ENCODE measurements at regions not wholly inside any gene's neighbourhood (a gene's known extent, or its start where the extent isn't known, plus 50 kb on each side); places are given as distances from the start of the nearest gene placed in this dataset.

DNA sequence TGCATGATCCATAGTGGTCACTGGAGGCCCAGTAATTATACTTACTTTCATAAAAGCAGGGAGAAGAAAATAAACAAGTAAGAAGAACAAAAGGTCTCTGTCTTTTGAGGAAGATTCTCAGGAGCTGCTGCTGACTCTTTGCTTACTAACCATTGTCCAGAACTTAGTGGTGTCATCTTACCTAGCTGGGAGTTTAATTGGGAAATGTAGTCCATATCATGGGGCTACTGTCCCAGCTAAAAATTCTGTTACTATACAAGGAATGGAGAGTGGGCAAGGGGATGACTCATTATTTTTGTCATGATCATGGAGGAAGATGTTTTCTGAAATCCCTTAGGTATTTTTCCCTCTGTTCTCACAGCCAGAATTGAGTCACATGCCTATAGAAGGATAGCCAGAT, 639.3 kb downstream of the MTRR start:
- no peak for DNase-seq
- TF ChIP-seq, protein P1, sequence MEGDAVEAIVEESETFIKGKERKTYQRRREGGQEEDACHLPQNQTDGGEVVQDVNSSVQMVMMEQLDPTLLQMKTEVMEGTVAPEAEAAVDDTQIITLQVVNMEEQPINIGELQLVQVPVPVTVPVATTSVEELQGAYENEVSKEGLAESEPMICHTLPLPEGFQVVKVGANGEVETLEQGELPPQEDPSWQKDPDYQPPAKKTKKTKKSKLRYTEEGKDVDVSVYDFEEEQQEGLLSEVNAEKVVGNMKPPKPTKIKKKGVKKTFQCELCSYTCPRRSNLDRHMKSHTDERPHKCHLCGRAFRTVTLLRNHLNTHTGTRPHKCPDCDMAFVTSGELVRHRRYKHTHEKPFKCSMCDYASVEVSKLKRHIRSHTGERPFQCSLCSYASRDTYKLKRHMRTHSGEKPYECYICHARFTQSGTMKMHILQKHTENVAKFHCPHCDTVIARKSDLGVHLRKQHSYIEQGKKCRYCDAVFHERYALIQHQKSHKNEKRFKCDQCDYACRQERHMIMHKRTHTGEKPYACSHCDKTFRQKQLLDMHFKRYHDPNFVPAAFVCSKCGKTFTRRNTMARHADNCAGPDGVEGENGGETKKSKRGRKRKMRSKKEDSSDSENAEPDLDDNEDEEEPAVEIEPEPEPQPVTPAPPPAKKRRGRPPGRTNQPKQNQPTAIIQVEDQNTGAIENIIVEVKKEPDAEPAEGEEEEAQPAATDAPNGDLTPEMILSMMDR (IDR thresholded peaks at IDR 0.05; ENCODE audit: low read depth, low read length) = no peak
- H3K36me3 ChIP-seq = no peaks in the 10 kb centered on the region

DNA sequence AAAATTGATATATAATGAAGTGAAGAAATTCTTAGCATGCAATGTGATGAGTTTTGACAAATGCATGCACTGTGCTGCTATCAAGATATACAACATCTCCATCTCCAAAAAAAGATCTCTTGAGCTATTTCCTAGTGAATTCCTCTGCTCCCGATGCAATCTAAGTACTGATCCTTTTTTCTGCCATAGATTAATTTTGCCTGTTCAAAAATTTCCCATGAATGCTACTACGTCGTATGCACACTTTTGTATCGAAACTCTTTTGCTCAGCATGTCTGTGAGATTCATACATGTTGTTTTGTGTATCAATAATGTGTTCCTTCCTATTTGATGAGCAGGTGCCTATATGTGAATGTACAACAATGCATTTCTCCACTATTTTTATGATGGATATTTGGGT, 647.4 kb downstream of the MTRR start:
- H3K4me1 ChIP-seq = no peaks in the 10 kb centered on the region
- no peaks in the 10 kb centered on the region for H3K36me3 ChIP-seq
- H3K4me3 ChIP-seq (ENCODE audit: low read depth, low read length) = no peak overlapping the region
- H3K9me3 ChIP-seq = no peaks in the 10 kb centered on the region
- DNase-seq = no peak
- no peaks in the 10 kb centered on the region for H3K27me3 ChIP-seq
- TF ChIP-seq, protein P1 (IDR thresholded peaks at IDR 0.05; ENCODE audit: low read depth, low read length) = no peak

More for the DNA sequence above, 639.3 kb downstream of the MTRR start:
- no peak overlapping the region for H3K4me3 ChIP-seq (ENCODE audit: low read depth, low read length)
- H3K27me3 ChIP-seq = no peaks in the 10 kb centered on the region
- no peaks in the 10 kb centered on the region for H3K4me1 ChIP-seq
- no peaks in the 10 kb centered on the region; the same call in 1 of the 2 replicates for H3K9me3 ChIP-seq

DNA sequence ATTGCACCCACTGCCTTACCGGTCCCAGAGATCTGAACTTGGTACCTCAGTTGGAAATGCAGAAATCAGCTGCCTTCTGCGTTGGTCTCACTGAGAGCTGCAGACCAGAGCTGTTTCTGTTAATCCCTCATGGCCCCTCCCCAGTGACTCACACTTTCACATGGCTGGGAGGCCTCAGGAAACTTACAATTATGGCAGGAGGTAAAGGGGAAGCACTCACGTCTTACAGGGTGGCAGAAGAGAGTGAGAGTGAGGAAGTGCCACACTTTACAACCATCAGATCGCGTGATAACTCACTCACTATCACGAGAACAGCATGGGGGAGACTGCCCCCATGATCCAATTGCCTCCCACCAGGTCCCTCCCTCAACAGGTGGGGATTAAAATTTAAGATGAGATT, 648.5 kb downstream of the MTRR start:
- no peak overlapping the region for H3K4me3 ChIP-seq (ENCODE audit: low read depth, low read length)
- no peaks in the 10 kb centered on the region for H3K4me1 ChIP-seq
- H3K36me3 ChIP-seq = no peaks in the 10 kb centered on the region
- TF ChIP-seq, protein P1 (IDR thresholded peaks at IDR 0.05; ENCODE audit: low read depth, low read length) = no peak
- no peaks in the 10 kb centered on the region for H3K27me3 ChIP-seq
- DNase-seq = no peak
- H3K9me3 ChIP-seq = no peaks in the 10 kb centered on the region

DNA sequence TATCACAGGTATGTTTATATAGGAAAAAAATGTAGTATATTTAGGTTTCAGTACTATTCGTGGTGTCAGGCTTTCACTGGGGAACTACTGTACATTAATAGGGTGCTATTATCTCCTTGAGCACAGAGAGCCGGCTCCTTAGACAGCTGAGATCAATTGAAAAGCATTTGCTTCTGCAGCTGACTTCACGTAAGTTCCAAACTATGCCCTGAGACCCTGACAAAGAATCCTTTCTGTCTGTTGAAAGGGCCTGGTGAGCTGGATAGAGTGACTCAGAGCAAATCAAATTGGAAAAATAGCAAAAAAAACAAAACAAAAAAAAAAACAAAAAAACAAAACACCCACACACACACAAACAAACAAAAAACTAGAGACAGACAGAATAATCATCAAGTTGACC, 652.0 kb downstream of the MTRR start:
- Histone ChIP-seq H3K4me1 (no peaks in the 10 kb centered on the region), H3K36me3 (no peaks in the 10 kb centered on the region), H3K9me3 (no peaks in the 10 kb centered on the region), H3K27me3 (no peaks in the 10 kb centered on the region), H3K4me3 (ENCODE audit: low read depth, low read length) (no peak overlapping the region)
- TF ChIP-seq, protein P1 (IDR thresholded peaks at IDR 0.05; ENCODE audit: low read depth, low read length) = no peak
- no peak for DNase-seq

DNA sequence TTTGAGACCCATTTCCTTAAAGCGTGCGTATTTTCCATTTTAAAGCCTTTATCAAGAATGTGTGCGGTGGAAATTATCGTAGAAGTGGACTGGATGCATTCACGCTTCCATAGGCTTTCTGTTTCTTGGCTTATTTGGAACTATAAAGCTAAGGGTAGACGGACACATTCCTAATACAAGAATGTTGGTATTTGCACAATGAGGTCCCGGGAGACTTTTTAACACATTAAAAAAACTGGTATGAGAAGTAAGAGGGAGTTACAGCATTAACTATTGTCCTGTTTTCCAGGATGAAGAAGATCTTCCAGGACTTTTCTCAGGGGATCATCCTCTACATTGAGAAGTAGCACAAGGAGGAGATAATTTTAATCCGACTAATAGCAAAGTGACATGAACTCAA, 653.0 kb downstream of the MTRR start:
- no peaks in the 10 kb centered on the region for H3K9me3 ChIP-seq
- TF ChIP-seq, protein P1 (IDR thresholded peaks at IDR 0.05; ENCODE audit: low read depth, low read length) = no peak
- no peak overlapping the region for H3K4me3 ChIP-seq (ENCODE audit: low read depth, low read length)
- DNase-seq = no peak
- no peaks in the 10 kb centered on the region for H3K36me3 ChIP-seq
- no peaks in the 10 kb centered on the region for H3K27me3 ChIP-seq
- H3K4me1 ChIP-seq = no peaks in the 10 kb centered on the region

DNA sequence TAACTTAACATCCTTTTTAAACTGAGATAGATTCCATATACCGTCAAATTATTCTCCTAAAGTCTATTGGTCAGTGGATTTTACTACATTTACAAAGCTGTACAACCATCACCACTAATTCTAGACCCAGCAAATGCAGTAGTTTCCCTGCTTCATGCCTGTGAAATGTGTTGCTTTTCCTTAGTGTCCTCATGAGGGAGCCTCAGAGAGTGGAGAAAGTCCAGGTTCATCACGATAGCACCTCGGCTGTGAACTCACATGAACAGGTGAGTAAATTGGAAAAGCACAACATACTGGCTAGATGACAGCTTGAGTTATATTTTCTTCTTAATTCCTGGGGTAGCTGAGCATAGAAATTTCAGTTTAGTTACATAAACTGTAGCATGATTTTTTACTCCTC, 653.7 kb downstream of the MTRR start:
- Histone ChIP-seq H3K4me1 (no peaks in the 10 kb centered on the region), H3K27me3 (no peaks in the 10 kb centered on the region), H3K4me3 (ENCODE audit: low read depth, low read length) (no peak overlapping the region), H3K9me3 (no peaks in the 10 kb centered on the region), H3K36me3 (no peaks in the 10 kb centered on the region)
- TF ChIP-seq, protein P1 (IDR thresholded peaks at IDR 0.05; ENCODE audit: low read depth, low read length) = no peak
- DNase-seq = no peak
